Astrocyte (in vitro differentiated cells and primary cell): ENCODE measurements at regions not wholly inside any gene's neighbourhood (a gene's known extent, or its start where the extent isn't known, plus 50 kb on each side); places are given as distances from the start of the nearest gene placed in this dataset.

ENCODE experiments used
- DNase-seq: peaks from one replicate; pipeline ENCODE4 v3.0.0-alpha.2; 2010; ENCODE audit warnings: low read depth
- FAIRE-seq: peaks from 2 replicates; lab custom pipeline; 2011; peaks lifted over from hg19 to GRCh38; lab: Jason Lieb, UNC
- H2AFZ ChIP-seq: 2 replicates; pipeline ENCODE4 v1.6.0; 2012; ENCODE audit warnings: low read depth, low read length, inconsistent platforms
- H3K27ac ChIP-seq: 2 replicates; pipeline ENCODE4 v1.5.1; 2011; ENCODE audit warnings: low read depth, low read length, inconsistent platforms
- H3K27me3 ChIP-seq: 2 replicates; pipeline ENCODE4 v1.6.0; 2011; ENCODE audit warnings: low read length, inconsistent platforms; ENCODE audit not compliant: insufficient read depth
- H3K36me3 ChIP-seq: 2 replicates; pipeline ENCODE4 v1.5.1; 2011; ENCODE audit warnings: low read length, inconsistent platforms; ENCODE audit not compliant: insufficient read depth
- H3K4me1 ChIP-seq: 2 replicates; pipeline ENCODE4 v1.5.1; 2011; ENCODE audit warnings: low read length, inconsistent platforms; ENCODE audit not compliant: insufficient read depth
- H3K4me2 ChIP-seq: 2 replicates; pipeline ENCODE4 v1.6.0; 2012; ENCODE audit warnings: low read length, inconsistent platforms
- H3K4me3 ChIP-seq: 2 replicates; pipeline ENCODE4 v1.5.1; 2011; ENCODE audit warnings: low read depth, mild to moderate bottlenecking, low read length, inconsistent platforms; ENCODE audit not compliant: insufficient read depth
- H3K79me2 ChIP-seq: 2 replicates; pipeline ENCODE4 v1.6.0; 2012; ENCODE audit warnings: mild to moderate bottlenecking, low read length, inconsistent platforms; ENCODE audit not compliant: insufficient read depth
- H3K9ac ChIP-seq: 2 replicates; pipeline ENCODE4 v1.6.0; 2012; ENCODE audit warnings: mild to moderate bottlenecking, low read length, inconsistent platforms
- H3K9me3 ChIP-seq: 2 replicates; pipeline ENCODE4 v1.5.1; 2012; ENCODE audit warnings: low read depth, mild to moderate bottlenecking, low read length, inconsistent platforms; ENCODE audit not compliant: insufficient read depth
- H4K20me1 ChIP-seq: 2 replicates; pipeline ENCODE4 v1.6.0; 2012; ENCODE audit warnings: low read length, inconsistent platforms; ENCODE audit not compliant: insufficient read depth
- H3K27ac Mint-ChIP-seq: one replicate; pipeline ENCODE4 v1.8.0; 2021; ENCODE audit warnings: mild to moderate bottlenecking, mixed read lengths; ENCODE audit not compliant: unreplicated experiment
- H3K27me3 Mint-ChIP-seq: one replicate; pipeline ENCODE4 v1.8.0; 2021; ENCODE audit warnings: low read depth, mixed read lengths; ENCODE audit not compliant: unreplicated experiment
- H3K36me3 Mint-ChIP-seq: one replicate; pipeline ENCODE4 v1.8.0; 2021; ENCODE audit warnings: low read depth, mixed read lengths; ENCODE audit not compliant: unreplicated experiment
- H3K4me1 Mint-ChIP-seq: one replicate; pipeline ENCODE4 v1.8.0; 2021; ENCODE audit warnings: low read depth, mixed read lengths; ENCODE audit not compliant: unreplicated experiment
- H3K4me3 Mint-ChIP-seq: one replicate; pipeline ENCODE4 v1.8.0; 2021; ENCODE audit warnings: mild to moderate bottlenecking, moderate library complexity, mixed read lengths; ENCODE audit not compliant: unreplicated experiment
- H3K9me3 Mint-ChIP-seq: one replicate; pipeline ENCODE4 v1.8.0; 2021; ENCODE audit warnings: mild to moderate bottlenecking, mixed read lengths; ENCODE audit not compliant: unreplicated experiment
- EZH2 ChIP-seq: IDR thresholded peaks from 2 replicates; pipeline ENCODE4 v1.6.1; 2012; ENCODE audit warnings: mild to moderate bottlenecking, low read length, inconsistent platforms; ENCODE audit not compliant: insufficient read depth
- TF ChIP-seq, protein P1 (sequence below): IDR thresholded peaks from 2 replicates; pipeline ENCODE4 v1.5.1; 2011; ENCODE audit warnings: low read depth, mild to moderate bottlenecking, inconsistent platforms, low read length, moderate library complexity; ENCODE audit not compliant: insufficient read depth

- Histone ChIP-seq H3K9me3 (no peaks in the 10 kb centered on the region), H3K4me3 (no peak overlapping the region), H3K27me3 (peaks cover 14% of the 10 kb centered on the region), H3K9ac (no peak overlapping the region), H3K36me3 (no peaks in the 10 kb centered on the region), H3K4me1 (no peaks in the 10 kb centered on the region), H2AFZ (no peak overlapping the region), H4K20me1 (no peaks in the 10 kb centered on the region), H3K79me2 (no peaks in the 10 kb centered on the region), H3K4me2 (no peak overlapping the region), H3K27ac (no peak overlapping the region)
- Mint-ChIP-seq H3K9me3 (peaks cover 16% of the 10 kb centered on the region), H3K4me1 (peaks cover 11% of the 10 kb centered on the region), H3K27me3 (peaks cover 11% of the 10 kb centered on the region), H3K27ac (no peak overlapping the region), H3K4me3 (no peak overlapping the region), H3K36me3 (peaks cover 2% of the 10 kb centered on the region)
- FAIRE-seq (no peak), DNase-seq (no peak)
- TF ChIP-seq, protein P1, sequence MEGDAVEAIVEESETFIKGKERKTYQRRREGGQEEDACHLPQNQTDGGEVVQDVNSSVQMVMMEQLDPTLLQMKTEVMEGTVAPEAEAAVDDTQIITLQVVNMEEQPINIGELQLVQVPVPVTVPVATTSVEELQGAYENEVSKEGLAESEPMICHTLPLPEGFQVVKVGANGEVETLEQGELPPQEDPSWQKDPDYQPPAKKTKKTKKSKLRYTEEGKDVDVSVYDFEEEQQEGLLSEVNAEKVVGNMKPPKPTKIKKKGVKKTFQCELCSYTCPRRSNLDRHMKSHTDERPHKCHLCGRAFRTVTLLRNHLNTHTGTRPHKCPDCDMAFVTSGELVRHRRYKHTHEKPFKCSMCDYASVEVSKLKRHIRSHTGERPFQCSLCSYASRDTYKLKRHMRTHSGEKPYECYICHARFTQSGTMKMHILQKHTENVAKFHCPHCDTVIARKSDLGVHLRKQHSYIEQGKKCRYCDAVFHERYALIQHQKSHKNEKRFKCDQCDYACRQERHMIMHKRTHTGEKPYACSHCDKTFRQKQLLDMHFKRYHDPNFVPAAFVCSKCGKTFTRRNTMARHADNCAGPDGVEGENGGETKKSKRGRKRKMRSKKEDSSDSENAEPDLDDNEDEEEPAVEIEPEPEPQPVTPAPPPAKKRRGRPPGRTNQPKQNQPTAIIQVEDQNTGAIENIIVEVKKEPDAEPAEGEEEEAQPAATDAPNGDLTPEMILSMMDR = no peak
- no peak for TF ChIP-seq EZH2
Measured at GRCh38 chr17:6923385-6923784, 72.5 kb upstream of the ALOX12 start.

- peaks cover 7% of the 10 kb centered on the region for H3K27me3 ChIP-seq
- Mint-ChIP-seq H3K27me3 (peaks cover 15% of the 10 kb centered on the region), H3K27ac (no peak overlapping the region), H3K9me3 (peaks cover 16% of the 10 kb centered on the region), H3K4me1 (peaks cover 11% of the 10 kb centered on the region), H3K36me3 (peaks cover 2% of the 10 kb centered on the region), H3K4me3 (no peak overlapping the region)
- H3K9me3 ChIP-seq = no peaks in the 10 kb centered on the region
- H3K4me3 ChIP-seq = no peak overlapping the region
- peak; percentile 14 for DNase-seq
- no peaks in the 10 kb centered on the region for H3K36me3 ChIP-seq
- H3K9ac ChIP-seq = no peak overlapping the region
- no peaks in the 10 kb centered on the region for H3K79me2 ChIP-seq
- TF ChIP-seq, protein P1 = no peak
- no peak for TF ChIP-seq EZH2
- FAIRE-seq = peak; percentile 5
- no peak overlapping the region for H3K27ac ChIP-seq
- H3K4me2 ChIP-seq = no peak overlapping the region
- no peaks in the 10 kb centered on the region for H4K20me1 ChIP-seq
- no peaks in the 10 kb centered on the region for H3K4me1 ChIP-seq
- no peak overlapping the region for H2AFZ ChIP-seq
Measured at GRCh38 chr17:6924208-6924607, 71.6 kb upstream of the ALOX12 start.

DNA sequence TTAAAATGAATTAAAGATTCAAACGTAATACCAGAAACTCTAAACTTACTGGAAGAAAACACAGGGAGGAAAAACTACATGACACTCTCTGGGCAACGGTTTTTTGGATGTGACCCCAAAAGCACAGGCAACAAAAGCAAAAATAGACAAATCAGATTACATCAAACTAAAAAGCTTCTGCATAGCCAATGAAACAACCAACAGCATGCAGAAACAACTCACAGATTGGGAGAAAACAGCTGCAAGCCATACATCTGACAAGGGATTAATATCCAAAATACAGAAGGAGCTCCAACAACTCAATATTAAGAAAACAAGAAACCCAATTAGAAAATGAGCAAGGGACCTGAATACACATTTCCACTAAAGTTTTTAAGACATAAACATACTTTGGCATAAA lies 69.2 kb upstream of the ALOX12 start:
- no peak overlapping the region for H3K4me3 Mint-ChIP-seq
- peaks cover 9% of the 10 kb centered on the region for H3K27me3 Mint-ChIP-seq
- Histone ChIP-seq H3K79me2 (no peaks in the 10 kb centered on the region), H3K27ac (no peak overlapping the region), H3K9ac (no peak overlapping the region), H3K27me3 (no peaks in the 10 kb centered on the region), H3K4me2 (no peak overlapping the region), H3K4me1 (no peaks in the 10 kb centered on the region), H2AFZ (no peak overlapping the region), H3K4me3 (no peak overlapping the region), H3K9me3 (no peaks in the 10 kb centered on the region), H3K36me3 (no peaks in the 10 kb centered on the region), H4K20me1 (no peaks in the 10 kb centered on the region)
- no peak for FAIRE-seq
- H3K9me3 Mint-ChIP-seq = peaks cover 12% of the 10 kb centered on the region
- no peak for DNase-seq
- H3K27ac Mint-ChIP-seq = no peak overlapping the region
- TF ChIP-seq, protein P1 = no peak
- TF ChIP-seq EZH2 = no peak
- H3K36me3 Mint-ChIP-seq = peaks cover 2% of the 10 kb centered on the region
- H3K4me1 Mint-ChIP-seq = peaks cover 11% of the 10 kb centered on the region
